Endothelial cell of umbilical vein (primary cell): ENCODE measurements at regions not wholly inside any gene's neighbourhood (a gene's known extent, or its start where the extent isn't known, plus 50 kb on each side); places are given as distances from the start of the nearest gene placed in this dataset.

Source experiments
- BruUV-seq: library from RNA; stranded (reverse); fragments of 400-500 nt; replicated peaks from 2 replicates; lab custom pipeline; 2021; lab: Mats Ljungman, UMichigan
- CTCF ChIA-PET: fragments of 300-600, 350-600 bp; sonication (Branson Sonifier 250); formaldehyde crosslinking; loops from one replicate; lab custom pipeline; 2021; ENCODE audit warnings: antibody characterized with exemption, inconsistent platforms; lab: Charles Lee
- POLR2A ChIA-PET: fragments of 300-600, 350-600 bp; sonication (Branson Sonifier 250); formaldehyde crosslinking; loops from one replicate; lab custom pipeline; 2021; ENCODE audit warnings: antibody characterized with exemption, inconsistent platforms; lab: Charles Lee
- DNase-seq: peaks from one replicate; pipeline ENCODE4 v3.0.0-alpha.2; 2011; ENCODE audit warnings: low read depth, low spot score
- FAIRE-seq: peaks from 2 replicates; lab custom pipeline; 2011; peaks lifted over from hg19 to GRCh38; lab: Jason Lieb, UNC
- H2AFZ ChIP-seq: 2 replicates; pipeline ENCODE4 v1.6.0; 2012; ENCODE audit warnings: low read depth, low read length, control low read depth, inconsistent platforms
- H3K27ac ChIP-seq: 2 replicates; pipeline ENCODE4 v1.5.1; 2011; ENCODE audit warnings: low read depth, mild to moderate bottlenecking, control low read depth, low read length, moderate library complexity; ENCODE audit not compliant: insufficient read depth
- H3K27me3 ChIP-seq, 2 experiments: 2 replicates each; pipeline versions ENCODE4 v1.6.0 to v1.6.1; 2011; ENCODE audit warnings: low read length in 2 of 2, mixed read lengths in 1 of 2; ENCODE audit not compliant: control insufficient read depth in 2 of 2, insufficient read depth in 2 of 2
- H3K36me3 ChIP-seq, 2 experiments: 2 replicates in 1 of 2; 3 replicates in 1 of 2; pipeline ENCODE4 v1.5.1; 2011; ENCODE audit warnings: low read length in 2 of 2, mild to moderate bottlenecking in 1 of 2, moderate library complexity in 1 of 2; ENCODE audit not compliant: control insufficient read depth in 2 of 2, insufficient read depth in 2 of 2; ENCODE audit errors: extremely low read depth in 1 of 2
- H3K4me1 ChIP-seq: 3 replicates; pipeline ENCODE4 v1.5.1; 2011; ENCODE audit warnings: mild to moderate bottlenecking, low read length; ENCODE audit not compliant: control insufficient read depth, insufficient read depth; ENCODE audit errors: extremely low read depth
- H3K4me2 ChIP-seq: 2 replicates; pipeline ENCODE4 v1.6.1; 2011; ENCODE audit warnings: low read length, control low read depth, mixed read lengths; ENCODE audit not compliant: insufficient read depth
- H3K4me3 ChIP-seq, 3 experiments: fragments of 200-600 bp in 1 of 3; sonication (generic), shearing (Covaris generic) in 1 of 3; replicated peaks in 1 of 3; 2 replicates each; pipeline ENCODE4 v1.5.1; 2011 to 2016; ENCODE audit warnings: control low read depth in 3 of 3, low read length in 3 of 3, mild to moderate bottlenecking in 2 of 3, inconsistent platforms in 1 of 3, low read depth in 1 of 3, moderate library complexity in 1 of 3; ENCODE audit not compliant: insufficient read depth in 1 of 3
- H3K79me2 ChIP-seq: 2 replicates; pipeline ENCODE4 v1.6.0; 2012; ENCODE audit warnings: low read length, inconsistent platforms; ENCODE audit not compliant: control insufficient read depth, insufficient read depth
- H3K9ac ChIP-seq: replicated peaks from 2 replicates; pipeline ENCODE3; 2011; ENCODE audit warnings: low read length, control low read depth; ENCODE audit not compliant: insufficient read depth; ENCODE audit errors: extremely low read depth
- H3K9me1 ChIP-seq: replicated peaks from 3 replicates; pipeline ENCODE4 v1.6.0; 2011; ENCODE audit warnings: mild to moderate bottlenecking, low read length; ENCODE audit not compliant: control insufficient read depth, insufficient read depth; ENCODE audit errors: extremely low read depth
- H3K9me3 ChIP-seq: replicated peaks from 2 replicates; pipeline ENCODE4 v1.5.1; 2012; ENCODE audit warnings: low read length, inconsistent platforms; ENCODE audit not compliant: control insufficient read depth, insufficient read depth
- H4K20me1 ChIP-seq: replicated peaks from 2 replicates; pipeline ENCODE3; 2011; ENCODE audit warnings: mild to moderate bottlenecking, low read length; ENCODE audit not compliant: control insufficient read depth, insufficient read depth; ENCODE audit errors: extremely low read depth
- EZH2 ChIP-seq: IDR thresholded peaks from 2 replicates; pipeline ENCODE4 v1.6.1; 2012; ENCODE audit warnings: borderline replicate concordance, low read depth, mild to moderate bottlenecking, moderate library complexity, low read length, inconsistent platforms; ENCODE audit not compliant: severe bottlenecking
- FOS ChIP-seq: IDR thresholded peaks from 2 replicates; pipeline ENCODE4 v1.6.1; 2011; ENCODE audit warnings: mild to moderate bottlenecking, low read length, moderate library complexity, borderline replicate concordance; ENCODE audit not compliant: insufficient read depth
- GATA2 ChIP-seq: IDR thresholded peaks from 2 replicates; pipeline ENCODE4 v1.7.0; 2011; ENCODE audit warnings: low read depth, mild to moderate bottlenecking, moderate library complexity, mixed read lengths, low read length; ENCODE audit not compliant: insufficient read length, insufficient read depth
- JUN ChIP-seq: IDR thresholded peaks from 2 replicates; pipeline ENCODE4 v1.6.1; 2011; ENCODE audit warnings: borderline replicate concordance, low read depth; ENCODE audit not compliant: insufficient read length, insufficient read depth
- MAX ChIP-seq: IDR thresholded peaks from 2 replicates; pipeline ENCODE4 v1.6.1; 2011; ENCODE audit not compliant: insufficient read depth, insufficient read length
- MYC ChIP-seq: IDR thresholded peaks from one replicate; pipeline ENCODE4 v1.6.1; 2011; ENCODE audit warnings: mild to moderate bottlenecking, low read depth, low read length
- POLR2A ChIP-seq: IDR thresholded peaks from 2 replicates; pipeline ENCODE4 v1.6.1; 2012; ENCODE audit warnings: low read depth, mild to moderate bottlenecking, control low read depth, low read length
- POLR2AphosphoS5 ChIP-seq: IDR thresholded peaks from 2 replicates; pipeline ENCODE4 v1.6.1; 2012; ENCODE audit warnings: low read depth, mild to moderate bottlenecking, control low read depth, low read length, moderate library complexity; ENCODE audit not compliant: insufficient read depth
- dilution Hi-C: fragments of 300-500 bp; cut with MboI; formaldehyde crosslinking; loops from one replicate; pipeline ENCODE4 v1.15.0; 2019; ENCODE audit warnings: low sequenced_read_pairs; ENCODE audit not compliant: extremely low pct_ligation_motif_present
- intact Hi-C: fragments of 100-400 bp; cut with micrococcal nuclease; formaldehyde crosslinking; loops from one replicate; pipeline ENCODE4 v1.10.0; 2022
- TF ChIP-seq, protein P1 (sequence below), 2 donors: IDR thresholded peaks; 1 replicate in 1 of 2; 2 replicates in 1 of 2; pipeline ENCODE4 v1.5.1; 2011; ENCODE audit warnings: low read length in 2 of 2, mild to moderate bottlenecking in 2 of 2, moderate library complexity in 2 of 2, control low read depth in 1 of 2, inconsistent platforms in 1 of 2, low read depth in 1 of 2; ENCODE audit not compliant: insufficient read depth in 1 of 2; ENCODE audit errors: extremely low read depth in 1 of 2

DNA sequence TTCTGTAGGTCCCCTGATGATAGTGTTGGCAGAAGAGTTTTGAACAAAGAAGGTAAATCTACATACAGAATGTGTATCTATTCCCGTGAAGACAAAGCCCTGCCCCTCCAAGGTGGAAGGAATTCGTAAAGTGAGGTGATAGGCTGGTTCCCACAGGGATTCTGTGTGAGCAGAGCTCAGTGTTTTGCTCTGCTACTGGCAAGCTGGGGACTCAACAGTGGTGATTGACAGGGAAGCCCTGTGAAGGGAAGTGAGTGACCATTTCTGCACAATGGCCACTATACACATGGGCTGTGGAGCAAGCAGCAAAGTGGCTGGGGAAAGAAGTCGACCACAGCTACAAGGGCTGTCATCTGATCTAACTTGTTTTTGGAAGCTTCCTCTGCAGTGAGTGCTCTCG, 90.0 kb upstream of the LRRN2 start:
- Histone ChIP-seq H2AFZ (no peak overlapping the region), H3K9me1 (no peaks in the 10 kb centered on the region), H3K4me2 (no peak overlapping the region), H3K9ac (no peak overlapping the region), H3K36me3 (no peaks in the 10 kb centered on the region), H3K9me3 (no peaks in the 10 kb centered on the region), H3K4me1 (no peaks in the 10 kb centered on the region), H4K20me1 (no peaks in the 10 kb centered on the region), H3K27ac (no peak overlapping the region), H3K4me3 (no peak overlapping the region), H3K27me3 (peaks cover 5 to 8% of the 10 kb centered on the region in 2 experiments), H3K79me2 (no peaks in the 10 kb centered on the region)
- DNase-seq (no peak), FAIRE-seq (no peak)
- BruUV-seq, result no TSS peak
- dilution Hi-C loops, result no loop called here
- ChIA-PET CTCF (interaction anchor here (1.5 kb wide), 1 partner anchor 31 kb away, joined by 5 read pairs; no protein-coding TSS in a partner anchor), POLR2A (no interaction called here)
- intact Hi-C loops, result no loop called here
- TF ChIP-seq MYC (no peak), GATA2 (no peak), MAX (no peak), EZH2 (no peak), POLR2AphosphoS5 (no peak), JUN (no peak), POLR2A (no peak), FOS (no peak)
- TF ChIP-seq, protein P1, sequence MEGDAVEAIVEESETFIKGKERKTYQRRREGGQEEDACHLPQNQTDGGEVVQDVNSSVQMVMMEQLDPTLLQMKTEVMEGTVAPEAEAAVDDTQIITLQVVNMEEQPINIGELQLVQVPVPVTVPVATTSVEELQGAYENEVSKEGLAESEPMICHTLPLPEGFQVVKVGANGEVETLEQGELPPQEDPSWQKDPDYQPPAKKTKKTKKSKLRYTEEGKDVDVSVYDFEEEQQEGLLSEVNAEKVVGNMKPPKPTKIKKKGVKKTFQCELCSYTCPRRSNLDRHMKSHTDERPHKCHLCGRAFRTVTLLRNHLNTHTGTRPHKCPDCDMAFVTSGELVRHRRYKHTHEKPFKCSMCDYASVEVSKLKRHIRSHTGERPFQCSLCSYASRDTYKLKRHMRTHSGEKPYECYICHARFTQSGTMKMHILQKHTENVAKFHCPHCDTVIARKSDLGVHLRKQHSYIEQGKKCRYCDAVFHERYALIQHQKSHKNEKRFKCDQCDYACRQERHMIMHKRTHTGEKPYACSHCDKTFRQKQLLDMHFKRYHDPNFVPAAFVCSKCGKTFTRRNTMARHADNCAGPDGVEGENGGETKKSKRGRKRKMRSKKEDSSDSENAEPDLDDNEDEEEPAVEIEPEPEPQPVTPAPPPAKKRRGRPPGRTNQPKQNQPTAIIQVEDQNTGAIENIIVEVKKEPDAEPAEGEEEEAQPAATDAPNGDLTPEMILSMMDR (IDR thresholded peaks at IDR 0.05; ENCODE audit: extremely low read depth in 1 of 2, insufficient read depth in 1 of 2, low read depth in 1 of 2, low read length in 2 of 2), result no peak
